Endothelial cell of umbilical vein (primary cell): ENCODE measurements at regions not wholly inside any gene's neighbourhood (a gene's known extent, or its start where the extent isn't known, plus 50 kb on each side); places are given as distances from the start of the nearest gene placed in this dataset.

Source experiments
- BruUV-seq: library from RNA; stranded (reverse); fragments of 400-500 nt; replicated peaks from 2 replicates; lab custom pipeline; 2021; lab: Mats Ljungman, UMichigan
- CTCF ChIA-PET: fragments of 300-600, 350-600 bp; sonication (Branson Sonifier 250); formaldehyde crosslinking; loops from one replicate; lab custom pipeline; 2021; ENCODE audit warnings: antibody characterized with exemption, inconsistent platforms; lab: Charles Lee
- POLR2A ChIA-PET: fragments of 300-600, 350-600 bp; sonication (Branson Sonifier 250); formaldehyde crosslinking; loops from one replicate; lab custom pipeline; 2021; ENCODE audit warnings: antibody characterized with exemption, inconsistent platforms; lab: Charles Lee
- DNase-seq: peaks from one replicate; pipeline ENCODE4 v3.0.0-alpha.2; 2011; ENCODE audit warnings: low read depth, low spot score
- FAIRE-seq: peaks from 2 replicates; lab custom pipeline; 2011; peaks lifted over from hg19 to GRCh38; lab: Jason Lieb, UNC
- H2AFZ ChIP-seq: 2 replicates; pipeline ENCODE4 v1.6.0; 2012; ENCODE audit warnings: low read depth, low read length, control low read depth, inconsistent platforms
- H3K27ac ChIP-seq: 2 replicates; pipeline ENCODE4 v1.5.1; 2011; ENCODE audit warnings: low read depth, mild to moderate bottlenecking, control low read depth, low read length, moderate library complexity; ENCODE audit not compliant: insufficient read depth
- H3K27me3 ChIP-seq, 2 experiments: 2 replicates each; pipeline versions ENCODE4 v1.6.0 to v1.6.1; 2011; ENCODE audit warnings: low read length in 2 of 2, mixed read lengths in 1 of 2; ENCODE audit not compliant: control insufficient read depth in 2 of 2, insufficient read depth in 2 of 2
- H3K36me3 ChIP-seq, 2 experiments: 2 replicates in 1 of 2; 3 replicates in 1 of 2; pipeline ENCODE4 v1.5.1; 2011; ENCODE audit warnings: low read length in 2 of 2, mild to moderate bottlenecking in 1 of 2, moderate library complexity in 1 of 2; ENCODE audit not compliant: control insufficient read depth in 2 of 2, insufficient read depth in 2 of 2; ENCODE audit errors: extremely low read depth in 1 of 2
- H3K4me1 ChIP-seq: 3 replicates; pipeline ENCODE4 v1.5.1; 2011; ENCODE audit warnings: mild to moderate bottlenecking, low read length; ENCODE audit not compliant: control insufficient read depth, insufficient read depth; ENCODE audit errors: extremely low read depth
- H3K4me2 ChIP-seq: 2 replicates; pipeline ENCODE4 v1.6.1; 2011; ENCODE audit warnings: low read length, control low read depth, mixed read lengths; ENCODE audit not compliant: insufficient read depth
- H3K4me3 ChIP-seq, 3 experiments: fragments of 200-600 bp in 1 of 3; sonication (generic), shearing (Covaris generic) in 1 of 3; replicated peaks in 1 of 3; 2 replicates each; pipeline ENCODE4 v1.5.1; 2011 to 2016; ENCODE audit warnings: control low read depth in 3 of 3, low read length in 3 of 3, mild to moderate bottlenecking in 2 of 3, inconsistent platforms in 1 of 3, low read depth in 1 of 3, moderate library complexity in 1 of 3; ENCODE audit not compliant: insufficient read depth in 1 of 3
- H3K79me2 ChIP-seq: 2 replicates; pipeline ENCODE4 v1.6.0; 2012; ENCODE audit warnings: low read length, inconsistent platforms; ENCODE audit not compliant: control insufficient read depth, insufficient read depth
- H3K9ac ChIP-seq: replicated peaks from 2 replicates; pipeline ENCODE3; 2011; ENCODE audit warnings: low read length, control low read depth; ENCODE audit not compliant: insufficient read depth; ENCODE audit errors: extremely low read depth
- H3K9me1 ChIP-seq: replicated peaks from 3 replicates; pipeline ENCODE4 v1.6.0; 2011; ENCODE audit warnings: mild to moderate bottlenecking, low read length; ENCODE audit not compliant: control insufficient read depth, insufficient read depth; ENCODE audit errors: extremely low read depth
- H3K9me3 ChIP-seq: replicated peaks from 2 replicates; pipeline ENCODE4 v1.5.1; 2012; ENCODE audit warnings: low read length, inconsistent platforms; ENCODE audit not compliant: control insufficient read depth, insufficient read depth
- H4K20me1 ChIP-seq: replicated peaks from 2 replicates; pipeline ENCODE3; 2011; ENCODE audit warnings: mild to moderate bottlenecking, low read length; ENCODE audit not compliant: control insufficient read depth, insufficient read depth; ENCODE audit errors: extremely low read depth
- EZH2 ChIP-seq: IDR thresholded peaks from 2 replicates; pipeline ENCODE4 v1.6.1; 2012; ENCODE audit warnings: borderline replicate concordance, low read depth, mild to moderate bottlenecking, moderate library complexity, low read length, inconsistent platforms; ENCODE audit not compliant: severe bottlenecking
- FOS ChIP-seq: IDR thresholded peaks from 2 replicates; pipeline ENCODE4 v1.6.1; 2011; ENCODE audit warnings: mild to moderate bottlenecking, low read length, moderate library complexity, borderline replicate concordance; ENCODE audit not compliant: insufficient read depth
- GATA2 ChIP-seq: IDR thresholded peaks from 2 replicates; pipeline ENCODE4 v1.7.0; 2011; ENCODE audit warnings: low read depth, mild to moderate bottlenecking, moderate library complexity, mixed read lengths, low read length; ENCODE audit not compliant: insufficient read length, insufficient read depth
- JUN ChIP-seq: IDR thresholded peaks from 2 replicates; pipeline ENCODE4 v1.6.1; 2011; ENCODE audit warnings: borderline replicate concordance, low read depth; ENCODE audit not compliant: insufficient read length, insufficient read depth
- MYC ChIP-seq: IDR thresholded peaks from one replicate; pipeline ENCODE4 v1.6.1; 2011; ENCODE audit warnings: mild to moderate bottlenecking, low read depth, low read length
- POLR2A ChIP-seq: IDR thresholded peaks from 2 replicates; pipeline ENCODE4 v1.6.1; 2012; ENCODE audit warnings: low read depth, mild to moderate bottlenecking, control low read depth, low read length
- POLR2AphosphoS5 ChIP-seq: IDR thresholded peaks from 2 replicates; pipeline ENCODE4 v1.6.1; 2012; ENCODE audit warnings: low read depth, mild to moderate bottlenecking, control low read depth, low read length, moderate library complexity; ENCODE audit not compliant: insufficient read depth
- dilution Hi-C: fragments of 300-500 bp; cut with MboI; formaldehyde crosslinking; loops from one replicate; pipeline ENCODE4 v1.15.0; 2019; ENCODE audit warnings: low sequenced_read_pairs; ENCODE audit not compliant: extremely low pct_ligation_motif_present
- intact Hi-C: fragments of 100-400 bp; cut with micrococcal nuclease; formaldehyde crosslinking; loops from one replicate; pipeline ENCODE4 v1.10.0; 2022
- TF ChIP-seq, protein P1 (sequence below): IDR thresholded peaks from 2 replicates; pipeline ENCODE4 v1.6.1; 2011; ENCODE audit not compliant: insufficient read depth, insufficient read length
- TF ChIP-seq, protein P2 (sequence below), 2 donors: IDR thresholded peaks; 1 replicate in 1 of 2; 2 replicates in 1 of 2; pipeline ENCODE4 v1.5.1; 2011; ENCODE audit warnings: low read length in 2 of 2, mild to moderate bottlenecking in 2 of 2, moderate library complexity in 2 of 2, control low read depth in 1 of 2, inconsistent platforms in 1 of 2, low read depth in 1 of 2; ENCODE audit not compliant: insufficient read depth in 1 of 2; ENCODE audit errors: extremely low read depth in 1 of 2

DNA sequence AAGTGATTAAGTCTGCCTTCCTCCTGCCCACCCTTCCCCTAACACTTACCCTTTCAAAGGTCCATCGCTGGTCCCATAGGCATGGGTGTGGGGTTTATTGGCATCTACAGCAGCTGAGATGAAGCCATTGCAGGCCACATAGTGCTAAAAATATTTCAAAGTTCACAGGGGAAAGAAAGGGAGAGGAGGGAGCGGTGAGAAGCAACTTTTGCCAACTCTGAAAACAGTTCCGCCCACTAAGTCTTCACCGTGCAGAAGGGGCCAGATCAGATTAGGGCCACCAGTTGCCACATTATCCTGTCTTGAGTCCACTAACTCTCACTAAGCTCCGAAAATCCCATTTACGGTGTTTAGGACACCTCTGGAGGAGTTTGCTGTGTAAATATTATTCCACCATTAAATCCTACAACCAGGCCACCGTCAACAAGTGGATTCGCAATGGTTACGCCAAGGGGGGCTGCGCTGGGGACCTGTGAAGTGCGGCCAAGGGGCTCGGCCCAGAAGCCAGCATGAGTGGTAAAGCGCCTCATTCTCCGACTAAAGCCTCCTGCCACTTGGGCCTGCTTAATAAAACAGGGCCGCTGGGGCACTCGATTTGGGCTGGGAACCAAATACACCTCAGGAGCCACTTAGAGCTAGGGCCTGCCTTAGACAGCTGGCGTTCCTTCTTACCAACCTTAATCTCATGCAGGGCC is 534.9 kb downstream of the MIAT start:
- no peak overlapping the region for H3K4me3 ChIP-seq
- no peaks in the 10 kb centered on the region for H3K9me1 ChIP-seq
- peaks cover 0 to 5% of the 10 kb centered on the region in 2 experiments for H3K27me3 ChIP-seq
- H3K27ac ChIP-seq = no peak overlapping the region
- intact Hi-C loops (no loop called here), dilution Hi-C loops (no loop called here)
- no peaks in the 10 kb centered on the region for H3K9me3 ChIP-seq
- DNase-seq = no peak
- no peaks in the 10 kb centered on the region for H3K79me2 ChIP-seq
- TF ChIP-seq JUN = no peak
- TF ChIP-seq, protein P1, sequence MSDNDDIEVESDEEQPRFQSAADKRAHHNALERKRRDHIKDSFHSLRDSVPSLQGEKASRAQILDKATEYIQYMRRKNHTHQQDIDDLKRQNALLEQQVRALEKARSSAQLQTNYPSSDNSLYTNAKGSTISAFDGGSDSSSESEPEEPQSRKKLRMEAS = no peak
- TF ChIP-seq MYC = no peak
- no peak for TF ChIP-seq POLR2AphosphoS5
- TF ChIP-seq, protein P2, sequence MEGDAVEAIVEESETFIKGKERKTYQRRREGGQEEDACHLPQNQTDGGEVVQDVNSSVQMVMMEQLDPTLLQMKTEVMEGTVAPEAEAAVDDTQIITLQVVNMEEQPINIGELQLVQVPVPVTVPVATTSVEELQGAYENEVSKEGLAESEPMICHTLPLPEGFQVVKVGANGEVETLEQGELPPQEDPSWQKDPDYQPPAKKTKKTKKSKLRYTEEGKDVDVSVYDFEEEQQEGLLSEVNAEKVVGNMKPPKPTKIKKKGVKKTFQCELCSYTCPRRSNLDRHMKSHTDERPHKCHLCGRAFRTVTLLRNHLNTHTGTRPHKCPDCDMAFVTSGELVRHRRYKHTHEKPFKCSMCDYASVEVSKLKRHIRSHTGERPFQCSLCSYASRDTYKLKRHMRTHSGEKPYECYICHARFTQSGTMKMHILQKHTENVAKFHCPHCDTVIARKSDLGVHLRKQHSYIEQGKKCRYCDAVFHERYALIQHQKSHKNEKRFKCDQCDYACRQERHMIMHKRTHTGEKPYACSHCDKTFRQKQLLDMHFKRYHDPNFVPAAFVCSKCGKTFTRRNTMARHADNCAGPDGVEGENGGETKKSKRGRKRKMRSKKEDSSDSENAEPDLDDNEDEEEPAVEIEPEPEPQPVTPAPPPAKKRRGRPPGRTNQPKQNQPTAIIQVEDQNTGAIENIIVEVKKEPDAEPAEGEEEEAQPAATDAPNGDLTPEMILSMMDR (IDR thresholded peaks at IDR 0.05; ENCODE audit: extremely low read depth in 1 of 2, insufficient read depth in 1 of 2, low read depth in 1 of 2, low read length in 2 of 2) = no peak
- TF ChIP-seq FOS = no peak
- TF ChIP-seq EZH2 = no peak
- no peak for TF ChIP-seq POLR2A
- no peak for TF ChIP-seq GATA2
- CTCF ChIA-PET = interaction anchor here (1.7 to 2.1 kb wide), 2 partner anchors 11 to 20 kb away, joined by 4 read pairs; no protein-coding TSS in a partner anchor
- POLR2A ChIA-PET = no interaction called here
- H4K20me1 ChIP-seq = no peaks in the 10 kb centered on the region
- no peak overlapping the region for H3K9ac ChIP-seq
- H3K4me2 ChIP-seq = no peak overlapping the region
- no TSS peak for BruUV-seq
- no peaks in the 10 kb centered on the region for H3K4me1 ChIP-seq
- H3K36me3 ChIP-seq = no peaks in the 10 kb centered on the region
- no peak for FAIRE-seq
- no peak overlapping the region for H2AFZ ChIP-seq
